GM20000 (cell line): ENCODE measurements at regions not wholly inside any gene's neighbourhood (a gene's known extent, or its start where the extent isn't known, plus 50 kb on each side); places are given as distances from the start of the nearest gene placed in this dataset.

Source experiments
- DNase-seq: peaks from one replicate; pipeline ENCODE4 v3.0.0; 2012; ENCODE audit warnings: low spot score
- CTCF ChIP-seq: IDR thresholded peaks from 2 replicates; pipeline ENCODE4 v1.5.1; 2012; ENCODE audit warnings: mild to moderate bottlenecking, control low read depth; ENCODE audit errors: extremely low read depth, missing control alignments

GRCh38 chr4:110798687-110799086 lies 175.8 kb upstream of the PITX2 start:
- no peak for DNase-seq
- TF ChIP-seq CTCF: no peak

GRCh38 chr4:110799211-110799610 lies 176.3 kb upstream of the PITX2 start:
- TF ChIP-seq CTCF: no peak
- no peak for DNase-seq

- no peak for TF ChIP-seq CTCF
- no peak for DNase-seq
These were observed 178.7 kb upstream of the PITX2 start for GRCh38 chr4:110801591-110801990.

- no peak for DNase-seq
- TF ChIP-seq CTCF: no peak
These were observed 185.5 kb upstream of the PITX2 start for GRCh38 chr4:110808351-110808878.

- TF ChIP-seq CTCF: no peak
- no peak for DNase-seq
These were observed 193.1 kb upstream of the PITX2 start for GRCh38 chr4:110815950-110816349.

- no peak for TF ChIP-seq CTCF
- DNase-seq: no peak
These were observed 193.5 kb upstream of the PITX2 start for GRCh38 chr4:110816367-110816766.

GRCh38 chr4:110821186-110821585 lies 198.3 kb upstream of the PITX2 start:
- no peak for DNase-seq
- no peak for TF ChIP-seq CTCF
